ENCODE measurements at regions not wholly inside any gene's neighbourhood (a gene's known extent, or its start where the extent isn't known, plus 50 kb on each side); places are given as distances from the start of the nearest gene placed in this dataset.

DNA sequence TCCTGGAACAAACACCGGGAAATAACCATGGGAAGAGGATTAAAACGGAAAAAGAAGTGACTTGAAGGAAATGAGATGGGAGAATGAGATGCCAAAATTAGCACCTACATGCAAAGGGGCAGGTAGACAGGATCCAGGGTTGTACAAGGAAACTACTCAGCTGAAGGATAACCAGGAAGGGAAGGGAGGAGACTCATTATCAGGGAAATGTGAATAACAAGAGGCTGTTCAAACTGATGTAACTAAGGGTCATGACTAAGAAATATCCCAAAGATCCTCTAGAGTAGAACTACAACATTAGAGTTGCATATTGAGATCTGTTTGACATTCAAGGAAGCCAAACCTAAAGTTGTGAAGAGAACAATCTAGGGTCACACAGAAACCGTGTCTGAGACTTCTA, 166.2 kb upstream of the SP8 start:
- DNase-seq = no peak

DNA sequence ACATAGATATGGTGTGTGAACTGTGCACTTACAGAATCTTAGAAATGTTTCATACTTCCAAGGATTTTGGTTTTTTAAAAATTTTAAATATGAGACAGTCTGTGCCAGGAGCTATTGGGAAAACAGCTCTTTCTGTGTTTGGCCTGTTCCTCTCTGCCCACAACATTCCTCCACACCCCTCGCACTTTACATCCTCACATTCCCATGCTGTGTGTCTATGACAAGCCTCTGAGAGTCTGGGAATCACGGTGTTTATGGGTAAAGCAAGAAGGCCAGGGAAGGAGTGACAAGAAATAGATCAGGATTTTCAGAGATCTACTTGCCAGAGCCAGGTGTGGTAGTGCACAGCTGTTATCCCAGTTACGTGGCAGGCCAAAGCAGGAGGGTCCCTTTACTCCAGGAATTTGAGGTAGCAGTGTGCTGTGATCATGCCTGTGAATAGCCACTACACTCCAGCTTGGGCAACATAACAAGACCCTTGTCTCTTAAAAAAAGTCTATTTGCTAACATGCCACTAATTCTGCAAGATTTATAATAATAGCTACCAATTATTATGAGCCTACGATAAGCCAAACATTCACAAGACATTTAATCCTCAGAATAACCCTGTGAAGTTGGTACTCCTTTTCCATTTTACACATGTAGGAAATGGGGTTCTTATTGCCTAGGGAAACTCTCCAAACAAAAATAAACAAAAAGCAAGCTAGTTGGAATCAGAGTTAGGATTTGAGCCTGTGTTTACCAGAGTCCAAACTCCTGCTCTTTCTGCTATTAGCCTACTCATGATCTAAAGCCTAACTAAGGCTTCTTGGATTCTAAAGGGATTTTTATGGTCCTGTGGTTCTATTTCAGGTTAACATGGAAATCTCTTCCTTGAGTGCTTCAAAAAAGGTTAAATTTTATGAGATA, 168.3 kb upstream of the SP8 start:
- DNase-seq = no peak

DNA sequence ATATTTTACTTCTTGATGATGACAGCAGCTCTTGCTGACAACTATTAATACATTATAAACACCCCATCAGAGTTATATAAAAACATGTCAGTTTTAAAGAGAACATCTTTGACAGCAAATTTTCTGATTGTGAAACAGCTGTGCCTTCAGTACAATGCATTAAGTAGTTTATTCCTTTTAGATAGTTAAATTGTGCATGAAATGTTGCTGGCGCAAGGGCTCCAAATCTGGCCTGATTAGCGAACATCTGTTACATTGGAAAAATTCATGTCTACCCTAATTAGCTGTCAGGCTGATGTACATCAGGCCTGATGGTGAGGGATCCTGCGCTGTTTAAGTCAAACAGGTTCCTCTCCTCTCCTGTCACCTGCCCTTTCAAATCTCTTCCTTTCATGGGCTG, 171.9 kb upstream of the SP8 start:
- no peak for DNase-seq

DNA sequence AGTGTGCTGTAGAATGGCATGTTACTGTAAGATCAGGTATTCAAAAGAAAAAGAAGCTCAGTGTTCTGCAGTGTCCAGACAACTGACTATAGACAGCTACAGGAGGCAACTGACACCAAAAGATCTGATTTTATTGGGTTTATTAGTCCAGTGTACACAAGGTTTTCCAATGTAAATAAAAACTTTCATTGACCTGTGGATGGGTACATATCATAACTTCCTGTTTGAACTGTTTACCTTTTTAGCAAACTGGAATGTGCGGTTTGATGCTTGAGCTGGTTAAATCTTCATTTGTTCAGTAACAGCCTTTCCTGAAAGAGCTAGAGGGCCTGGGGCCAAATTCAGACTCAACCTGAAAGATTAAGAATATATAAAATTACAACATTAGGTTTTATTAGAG, 172.6 kb upstream of the SP8 start:
- no peak for DNase-seq

DNA sequence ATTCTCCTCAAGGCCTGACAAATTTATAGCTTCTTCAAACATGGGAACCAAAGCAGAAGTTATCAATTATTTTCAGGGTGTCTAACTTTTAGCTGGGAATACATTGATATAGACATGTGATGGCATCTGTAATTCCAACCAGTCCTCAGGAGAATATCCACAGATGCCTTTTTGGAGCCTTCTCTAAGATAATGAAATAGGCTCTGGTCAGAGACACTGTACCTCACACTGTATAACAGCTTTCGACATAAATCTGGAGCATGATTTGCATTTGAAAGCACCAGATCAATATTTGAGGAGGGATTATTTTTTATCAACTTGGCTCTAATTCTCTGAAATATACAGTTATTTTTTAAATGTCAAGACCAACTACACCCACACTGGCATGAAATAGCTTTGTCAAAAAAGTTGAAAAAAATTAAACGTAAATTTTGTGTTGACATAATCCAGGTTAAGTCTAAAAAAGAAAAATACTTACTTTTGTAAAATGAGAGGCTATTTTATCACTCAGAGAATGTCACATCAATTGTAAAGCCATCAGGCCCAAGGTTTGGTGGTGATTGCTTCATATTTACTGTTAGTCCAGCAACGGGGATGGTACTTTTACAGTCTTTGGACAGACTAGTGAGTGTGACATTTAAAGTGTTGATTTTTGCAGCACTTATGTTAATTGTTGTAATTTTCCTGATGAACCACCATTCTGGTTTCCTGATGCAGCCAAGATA, 177.0 kb upstream of the SP8 start:
- no peak for DNase-seq

DNA sequence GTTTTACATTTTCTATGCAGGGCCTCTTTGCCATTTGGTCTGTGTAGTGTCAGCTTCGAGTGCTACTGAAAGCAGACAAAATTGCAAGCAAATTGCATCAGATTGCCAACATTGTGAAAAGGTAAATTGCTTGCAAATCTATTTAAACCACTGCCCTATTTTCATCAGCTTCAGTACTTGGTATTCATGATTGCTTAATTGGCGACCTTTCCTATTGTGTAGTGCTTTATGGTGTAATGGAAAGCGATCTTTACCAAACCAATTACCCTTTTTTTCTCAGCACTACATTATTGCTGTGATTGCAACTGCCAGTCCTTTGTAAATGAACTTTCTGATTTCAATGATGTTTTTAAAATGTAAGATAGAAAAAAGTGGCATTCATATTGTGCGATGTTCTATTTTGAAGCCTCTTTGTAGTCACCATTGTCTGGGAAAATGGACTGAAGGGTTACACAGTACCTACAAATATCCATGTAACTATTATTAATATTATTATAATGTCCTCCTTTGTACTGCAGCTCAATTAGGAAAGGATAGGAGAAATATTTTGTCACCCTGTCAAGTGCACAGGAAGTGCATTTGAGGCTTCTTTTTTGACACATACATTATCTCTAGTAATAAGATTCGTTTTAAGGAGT, 177.7 kb upstream of the SP8 start:
- DNase-seq = no peak

DNA sequence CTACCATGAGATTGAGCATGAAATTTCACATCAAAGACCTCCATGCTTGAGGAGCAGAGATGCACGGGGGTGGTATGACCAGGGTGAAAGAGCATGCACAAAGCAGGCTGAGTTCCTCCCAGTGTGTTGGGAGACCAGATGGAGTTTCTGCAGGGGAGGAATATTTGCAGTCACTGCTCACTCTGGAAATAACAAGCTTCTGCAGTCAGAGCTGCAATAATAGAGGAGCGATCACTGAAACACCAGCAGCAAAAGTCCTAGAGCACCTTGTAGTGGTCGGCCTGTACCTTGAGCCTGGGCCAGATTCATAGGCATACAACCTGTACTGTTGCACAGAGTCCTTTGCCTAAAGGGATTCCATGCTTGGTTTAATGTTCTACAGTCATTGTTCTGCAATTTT, 184.5 kb upstream of the SP8 start:
- DNase-seq = no peak

DNA sequence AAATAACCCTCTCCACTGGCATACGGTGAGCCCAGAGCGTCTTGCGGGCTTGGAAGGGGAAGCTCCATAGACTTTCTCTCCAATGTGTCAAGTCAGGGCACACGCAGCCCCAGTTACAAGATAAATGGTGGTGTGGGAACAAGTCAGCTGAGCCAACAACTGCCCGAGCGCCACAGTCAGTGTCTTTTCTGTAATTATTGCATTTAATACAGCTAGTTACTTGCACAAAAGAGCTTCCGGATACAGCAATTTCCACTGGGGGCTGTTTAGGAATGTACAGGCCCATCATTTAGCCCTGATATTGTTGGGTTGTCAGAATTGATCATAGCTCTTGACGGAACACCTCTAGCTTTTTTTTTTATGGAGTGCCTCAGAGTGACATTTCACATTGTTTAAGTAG, 193.5 kb upstream of the SP8 start:
- no peak for DNase-seq

DNA sequence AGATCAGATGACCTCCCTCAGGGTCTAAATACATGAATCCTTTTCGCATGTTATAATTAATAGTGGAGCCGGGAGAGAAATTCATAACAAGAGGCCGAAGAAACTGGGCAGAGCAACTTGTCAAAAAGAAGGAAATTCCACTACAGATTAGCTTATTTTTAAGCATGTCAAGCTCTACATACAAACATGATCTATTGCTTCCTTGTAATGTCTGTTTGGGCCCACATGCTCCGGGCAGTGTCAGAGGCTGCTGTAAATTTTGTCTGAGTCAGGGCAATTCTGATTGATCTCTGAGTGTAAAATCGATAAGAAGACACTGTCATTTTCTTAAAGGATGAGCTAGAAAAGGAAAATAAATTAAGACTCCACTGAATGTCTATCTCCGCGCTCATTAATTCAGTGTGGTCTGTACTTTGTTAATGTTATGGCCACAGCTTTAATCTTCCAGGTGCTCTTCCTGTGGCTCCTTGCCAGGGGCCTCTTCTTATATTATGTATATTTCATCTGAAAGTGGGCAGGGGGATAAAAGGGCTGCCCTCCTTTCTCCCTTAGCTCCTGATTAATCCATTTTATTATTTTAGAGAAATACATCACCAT, 194.1 kb upstream of the SP8 start:
- no peak for DNase-seq

DNA sequence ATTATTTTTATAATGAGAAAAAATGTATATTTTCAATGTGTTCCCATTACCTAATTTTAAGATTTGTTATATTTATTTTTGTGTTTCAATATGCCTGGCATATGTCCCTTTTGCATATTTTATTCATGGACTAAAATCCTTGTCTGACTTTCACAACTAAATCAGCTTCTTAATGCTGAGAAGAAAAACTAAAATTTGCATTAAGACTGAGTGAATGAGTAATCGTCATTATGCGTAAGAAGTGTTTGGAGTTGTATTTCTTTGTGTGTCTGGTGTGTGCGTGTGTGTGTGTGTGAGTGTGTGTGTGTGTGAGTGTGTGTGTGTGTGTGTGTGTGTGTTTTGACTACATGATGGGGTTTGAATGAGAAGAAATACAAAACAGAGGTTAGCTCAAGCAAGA, 201.7 kb upstream of the SP8 start:
- no peak for DNase-seq

DNA sequence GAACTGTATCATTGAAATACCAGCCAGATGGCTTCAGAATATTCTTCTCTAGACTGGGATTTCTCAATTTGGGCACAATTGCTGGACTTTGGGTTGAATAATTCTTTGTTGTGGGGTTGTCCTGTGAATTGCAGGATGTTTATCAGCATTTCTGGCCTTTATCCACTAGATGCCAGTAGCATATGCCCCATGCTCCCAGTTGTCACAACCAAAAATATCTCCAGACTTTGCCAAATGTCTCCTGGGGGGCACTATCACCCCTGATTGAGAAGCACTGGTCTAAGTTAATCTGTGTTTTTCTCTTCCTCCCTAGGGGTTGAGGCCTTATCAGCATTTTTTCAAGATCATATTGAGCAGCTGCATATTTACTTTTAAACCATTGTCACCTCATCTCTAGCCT, 204.9 kb upstream of the SP8 start:
- no peak for DNase-seq

DNA sequence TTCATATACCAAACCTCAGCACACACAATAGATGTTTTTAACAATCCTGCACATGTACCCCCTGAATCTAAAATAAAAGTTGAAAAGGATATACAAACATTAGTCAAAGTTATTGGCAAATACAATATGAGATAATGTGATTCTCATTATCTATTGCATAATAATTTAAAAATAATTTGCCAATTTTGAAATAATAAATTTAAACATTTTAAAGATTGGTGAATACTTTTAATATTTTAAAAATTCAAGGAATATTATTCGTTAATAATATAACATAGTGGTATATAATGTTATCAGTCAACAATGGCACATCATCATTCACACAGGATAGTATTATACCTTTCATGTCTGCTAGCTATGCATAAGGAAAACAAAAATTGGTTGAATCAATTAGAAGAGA, 207.0 kb upstream of the SP8 start:
- no peak for DNase-seq

DNA sequence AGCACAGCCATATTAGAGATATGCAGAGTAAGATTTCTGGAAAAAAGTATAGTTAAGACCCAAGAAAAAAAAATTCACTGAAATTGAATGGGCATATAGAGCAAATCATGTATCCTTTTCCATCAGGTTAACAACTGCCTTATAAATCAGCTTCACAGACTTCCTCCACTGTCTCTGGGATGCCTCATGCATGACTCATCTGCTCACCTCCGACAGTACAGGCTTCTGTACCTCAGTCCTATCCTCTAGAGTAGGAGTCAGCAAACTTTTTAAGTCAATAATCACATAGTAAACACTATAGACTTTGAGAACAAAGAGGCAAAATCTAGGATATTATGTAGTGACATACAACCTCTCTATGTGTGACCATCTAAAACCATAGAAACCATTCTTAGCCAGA, 211.6 kb upstream of the SP8 start:
- DNase-seq = no peak

DNA sequence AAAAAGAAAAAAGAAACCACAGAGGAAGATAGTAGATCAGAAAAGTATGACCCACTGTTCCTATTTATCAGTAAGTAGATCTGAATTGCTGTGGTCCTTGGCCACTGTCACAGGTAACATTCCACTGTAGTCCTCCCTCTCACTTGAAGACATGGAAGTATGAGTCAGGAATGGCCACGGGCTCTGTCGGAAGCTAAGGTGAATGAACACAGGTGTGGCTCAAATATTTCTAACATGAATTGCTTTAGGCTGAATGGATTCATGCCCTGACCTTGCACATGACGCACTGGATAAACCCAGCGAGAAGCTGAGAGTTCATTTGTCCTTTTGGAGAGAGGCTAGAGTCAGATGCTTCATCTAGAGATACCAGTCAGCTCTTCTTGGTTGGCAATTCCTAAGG, 224.5 kb upstream of the SP8 start:
- no peak for DNase-seq

DNA sequence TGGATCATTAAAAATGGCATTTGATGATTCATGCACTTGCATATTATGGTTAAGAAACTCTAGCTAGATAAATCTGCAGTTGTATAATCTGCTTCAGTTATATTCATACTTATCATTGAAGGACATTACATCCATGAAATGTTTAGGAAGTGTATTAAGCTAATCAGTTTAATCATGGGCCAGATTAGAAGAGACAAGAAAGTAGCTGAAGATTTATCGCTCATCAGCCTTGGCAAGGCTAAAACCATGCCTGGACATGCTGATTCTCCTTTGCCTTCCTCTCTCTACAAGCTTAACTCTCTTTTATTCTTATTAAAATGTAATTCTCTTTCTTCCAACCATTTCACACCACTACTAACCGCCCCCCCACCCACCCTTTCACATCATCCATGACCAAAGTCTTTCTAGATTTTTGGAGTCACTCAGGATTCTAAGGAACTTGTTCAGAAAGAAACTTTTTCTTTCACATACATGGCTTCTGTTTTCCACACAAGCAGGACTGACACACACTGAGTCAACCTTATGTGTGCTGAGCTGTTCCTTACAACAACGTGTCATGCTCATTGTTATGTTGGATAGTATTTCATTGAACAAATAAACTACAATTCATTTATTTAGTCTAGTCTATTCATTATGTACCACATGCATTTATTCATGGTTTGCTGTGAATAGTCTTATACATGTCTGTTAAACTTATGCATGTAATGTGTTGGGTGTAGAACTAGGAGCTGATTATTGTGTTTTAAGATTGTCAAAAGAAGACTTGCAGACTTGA, 227.3 kb upstream of the SP8 start:
- DNase-seq = no peak

DNA sequence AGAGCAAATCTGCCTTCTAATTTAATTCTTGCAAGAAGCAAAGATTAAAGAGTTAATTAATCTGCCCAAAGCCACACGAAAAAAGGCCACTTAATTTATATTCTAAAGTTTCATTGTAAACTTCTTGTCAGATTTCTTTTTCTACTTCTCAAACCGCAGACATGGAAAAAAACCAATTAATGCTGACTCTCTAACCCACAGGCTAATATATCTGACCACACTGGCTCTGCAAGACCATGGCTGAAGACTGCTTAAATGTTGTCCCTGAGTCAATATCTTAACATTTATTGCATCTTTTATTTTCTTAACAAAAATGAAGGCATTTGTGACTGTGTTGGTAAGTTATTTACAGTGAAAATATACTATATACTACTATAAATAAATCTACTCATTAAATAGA, 234.0 kb upstream of the SP8 start:
- no peak for DNase-seq

DNA sequence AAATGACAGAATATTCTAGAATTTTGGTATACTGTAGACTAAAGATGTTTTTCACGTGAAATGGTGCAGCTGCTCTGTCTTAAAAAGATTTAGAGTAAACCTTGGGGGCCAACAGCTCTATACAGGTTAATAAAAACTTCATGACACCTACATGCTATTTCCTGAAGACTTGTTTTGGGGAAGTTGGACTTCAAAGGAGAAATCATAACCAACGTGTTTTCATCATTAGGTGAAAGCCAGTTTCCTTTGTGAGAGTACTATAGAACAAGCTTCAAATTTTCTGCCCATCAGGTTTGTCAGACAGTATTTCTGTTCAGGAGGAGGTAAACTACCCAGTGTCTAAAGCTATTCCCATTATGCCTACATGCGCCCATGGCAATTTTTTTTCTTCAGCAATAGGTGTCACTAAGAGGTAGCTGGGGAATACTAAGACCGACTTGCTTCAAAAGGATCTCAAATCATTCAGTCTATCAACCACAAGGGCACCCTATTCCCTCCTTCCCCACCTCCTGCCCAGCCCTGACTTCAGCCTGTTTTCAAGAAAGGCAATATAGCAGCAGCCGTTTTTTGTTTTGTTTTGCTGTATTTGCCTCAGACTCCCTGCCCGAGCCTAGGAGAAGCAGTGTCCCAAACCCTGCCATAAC, 237.3 kb upstream of the SP8 start:
- no peak for DNase-seq

DNA sequence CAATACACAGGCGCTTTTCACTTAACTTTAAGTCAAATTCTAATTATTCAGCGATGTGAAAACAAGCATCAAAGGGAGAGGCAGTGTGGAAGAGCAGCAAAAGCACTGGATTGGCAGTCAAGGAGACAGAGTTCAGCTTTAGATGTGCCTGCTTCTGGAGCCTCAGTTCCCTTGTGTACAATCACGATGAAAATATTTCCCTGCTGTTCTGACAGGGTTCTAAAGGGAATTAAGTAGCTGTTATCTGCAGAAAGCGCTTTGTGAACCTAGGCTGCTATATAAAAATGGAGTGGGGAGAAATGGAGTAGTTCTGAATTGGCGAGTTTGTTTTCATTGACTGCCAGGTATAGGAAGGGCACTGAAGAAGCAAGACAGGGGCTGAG, 237.8 kb upstream of the SP8 start:
- no peak for DNase-seq

DNA sequence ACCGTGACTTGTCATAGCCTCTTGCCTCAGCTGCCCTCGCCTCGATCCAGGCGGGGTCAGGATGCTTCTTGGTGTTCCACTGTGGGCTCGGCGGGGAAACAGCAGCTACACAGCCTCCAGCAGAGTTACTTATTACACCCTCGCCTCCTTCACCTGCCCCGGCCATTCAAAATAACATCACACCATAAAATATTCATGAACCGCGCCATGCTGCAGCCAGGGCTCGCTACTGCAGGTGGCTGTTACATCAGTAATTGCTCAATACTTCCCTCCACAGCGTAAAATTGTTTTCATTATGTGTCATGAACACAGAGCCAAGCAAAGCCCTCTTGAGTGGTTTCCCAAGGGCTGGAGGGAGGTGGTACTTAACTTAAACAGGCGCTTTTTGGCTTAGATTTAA, 241.5 kb upstream of the SP8 start:
- no peak for DNase-seq

DNA sequence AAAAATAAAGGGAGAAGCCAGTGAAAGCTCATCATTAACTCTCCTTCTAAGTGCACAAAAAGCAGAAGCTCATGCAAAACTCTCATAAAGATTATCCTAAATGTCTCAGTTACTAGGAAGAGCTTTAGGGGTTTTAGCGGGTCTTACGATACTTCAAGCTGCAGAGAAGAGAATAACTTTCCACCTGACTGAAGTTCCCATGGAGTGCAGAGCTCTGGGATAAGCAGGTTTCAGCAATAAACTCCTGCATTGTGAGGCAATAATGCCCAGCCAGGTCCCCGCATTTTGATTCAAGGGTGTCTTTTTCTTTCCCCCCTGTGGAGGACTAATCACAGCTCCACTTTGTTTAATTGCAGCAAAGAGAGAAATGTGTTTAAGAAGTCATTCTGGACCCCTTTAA, 241.9 kb upstream of the SP8 start:
- DNase-seq = no peak

DNA sequence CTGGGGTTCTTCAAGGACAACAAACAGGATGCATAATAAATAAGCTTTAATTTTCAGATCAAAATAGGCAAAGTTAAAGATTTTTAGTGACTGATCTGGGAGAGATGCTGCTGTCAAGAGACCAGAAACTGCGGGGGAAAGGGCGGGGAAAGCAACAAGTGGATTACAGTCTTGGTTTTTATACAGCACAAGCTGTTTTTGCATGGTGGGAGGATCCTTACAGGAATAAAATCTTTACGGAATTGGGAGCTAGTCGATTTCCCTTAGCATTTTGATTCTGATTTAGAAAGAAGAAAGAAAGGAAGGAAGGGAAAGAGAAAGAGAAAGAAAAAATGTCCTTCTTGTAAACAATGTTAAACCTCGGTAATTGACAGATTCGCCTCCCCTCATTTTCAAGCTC, 242.3 kb upstream of the SP8 start:
- DNase-seq = no peak

DNA sequence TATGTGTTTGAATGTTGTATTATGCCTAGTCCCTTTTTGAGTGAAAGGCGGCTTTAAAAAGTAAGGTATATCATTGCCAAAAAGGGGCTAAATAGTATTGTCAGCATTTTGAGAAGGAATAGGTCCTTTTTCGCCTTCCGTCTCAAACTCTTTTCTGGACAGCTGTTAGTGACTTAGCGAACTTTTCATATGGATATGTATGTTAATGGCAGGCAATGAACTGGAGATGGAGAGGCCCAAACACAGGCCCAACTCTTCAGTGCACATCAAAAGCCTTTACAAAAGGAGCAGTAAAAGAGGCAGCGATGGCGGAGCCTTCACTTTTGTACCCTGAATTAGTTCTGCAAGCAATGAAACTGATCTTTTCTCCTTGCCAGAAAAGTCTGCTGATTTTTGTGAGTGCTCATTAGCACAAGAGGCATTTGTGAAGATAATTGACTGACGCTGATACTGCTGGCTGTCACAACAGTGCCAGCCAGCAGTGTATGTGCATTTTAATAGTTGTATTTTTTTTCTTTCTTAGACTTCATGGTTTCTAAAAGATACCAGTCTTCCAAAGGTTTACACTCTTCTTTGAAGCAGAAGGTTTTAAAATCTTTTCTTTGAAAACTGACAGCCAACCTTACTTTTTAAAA, 243.7 kb upstream of the SP8 start:
- no peak for DNase-seq

Measured in right forelimb (tissue), 1 donor.